ENCODE measurements at regions not wholly inside any gene's neighbourhood (a gene's known extent, or its start where the extent isn't known, plus 50 kb on each side); places are given as distances from the start of the nearest gene placed in this dataset.
"Not testable (repeated sequence)": the region's sequence is repeated elsewhere in the genome, so short reads cannot be mapped to it uniquely, and the experiment has no call there.

DNA sequence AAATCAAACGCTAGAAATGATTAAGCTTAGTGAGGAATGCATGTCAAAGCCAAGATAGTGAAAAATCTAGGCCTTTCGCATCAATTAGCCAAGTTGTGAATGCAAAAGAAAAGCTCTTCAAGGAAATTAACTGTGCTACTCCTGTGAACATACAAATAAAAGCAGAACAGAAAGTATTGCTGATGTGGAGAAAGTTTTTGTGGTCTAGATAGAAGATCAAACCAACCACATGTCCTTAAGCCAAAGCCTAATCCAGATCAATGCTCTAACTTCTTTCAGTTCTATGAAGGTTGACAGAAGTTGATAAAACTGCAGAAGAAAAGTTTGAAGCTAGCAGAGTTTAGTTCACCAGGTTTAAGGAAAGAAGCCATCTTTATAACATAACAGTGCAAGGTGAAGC lies 1044.6 kb downstream of the CDH11 start:
- H3K9me3 ChIP-seq (ENCODE audit: control insufficient read depth in 1 of 2, insufficient read depth in 1 of 2, low read length in 2 of 2) = peaks cover 10 to 16% of the 10 kb centered on the region in 2 experiments
- no peak overlapping the region for H3K4me3 Mint-ChIP-seq
- H3K36me3 ChIP-seq (ENCODE audit: insufficient read depth, low read length) = no peaks in the 10 kb centered on the region
- peaks cover 27% of the 10 kb centered on the region for H3K9me3 Mint-ChIP-seq
- no peaks in the 10 kb centered on the region for H3K4me1 Mint-ChIP-seq (ENCODE audit: low read depth)
- ATAC-seq (ENCODE audit: poor library complexity) (no peak), DNase-seq (no peak)
- no peaks in the 10 kb centered on the region for H3K27me3 ChIP-seq (ENCODE audit: control insufficient read depth in 1 of 2, insufficient read depth in 2 of 2, low read length in 2 of 2)
- H3K36me3 Mint-ChIP-seq (ENCODE audit: low read depth) = no peaks in the 10 kb centered on the region
- no peak overlapping the region for H3K4me3 ChIP-seq (ENCODE audit: low read length)
- intact Hi-C loops (cut with DNase I, micrococcal nuclease) = no loop called here
- no peaks in the 10 kb centered on the region for H3K27me3 Mint-ChIP-seq
- H3K4me1 ChIP-seq (ENCODE audit: insufficient read depth, low read length) = no peaks in the 10 kb centered on the region
- no peak overlapping the region for H3K27ac Mint-ChIP-seq
- POLR2A ChIA-PET = no interaction called here
- CTCF ChIA-PET = no interaction called here
- no peak for TF ChIP-seq CTCF (IDR thresholded peaks at IDR 0.05)
- no peak overlapping the region for H3K27ac ChIP-seq (ENCODE audit: low read depth in 1 of 2, low read length in 2 of 2)

DNA sequence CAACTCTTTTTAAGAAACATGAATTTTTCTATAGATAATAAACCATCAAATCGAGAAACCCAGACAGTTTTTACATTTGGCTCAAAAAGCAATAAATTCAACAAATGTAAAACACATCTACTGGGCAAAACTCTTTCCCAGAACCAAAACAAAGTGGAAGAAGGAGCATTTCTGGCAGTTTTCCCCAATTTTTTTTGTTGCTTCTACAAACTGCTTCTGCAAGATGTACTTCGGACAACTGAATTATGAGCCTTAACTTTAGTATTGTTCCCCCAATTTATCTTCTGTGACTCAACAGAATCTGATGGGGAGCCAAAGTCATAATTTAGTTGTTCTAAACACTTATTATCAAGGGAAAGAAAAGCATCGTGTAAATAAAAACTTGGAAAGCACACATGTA lies 1047.2 kb downstream of the CDH11 start:
- no peaks in the 10 kb centered on the region for H3K36me3 ChIP-seq (ENCODE audit: insufficient read depth, low read length)
- peaks cover 10 to 14% of the 10 kb centered on the region in 2 experiments for H3K9me3 ChIP-seq (ENCODE audit: control insufficient read depth in 1 of 2, insufficient read depth in 1 of 2, low read length in 2 of 2)
- H3K4me1 Mint-ChIP-seq (ENCODE audit: low read depth) = no peaks in the 10 kb centered on the region
- H3K27me3 ChIP-seq (ENCODE audit: control insufficient read depth in 1 of 2, insufficient read depth in 2 of 2, low read length in 2 of 2) = no peaks in the 10 kb centered on the region
- no peak for DNase-seq
- no peak overlapping the region for H3K27ac ChIP-seq (ENCODE audit: low read depth in 1 of 2, low read length in 2 of 2)
- H3K4me1 ChIP-seq (ENCODE audit: insufficient read depth, low read length) = no peaks in the 10 kb centered on the region
- no peak overlapping the region for H3K4me3 ChIP-seq (ENCODE audit: low read length)
- no peak for TF ChIP-seq CTCF (IDR thresholded peaks at IDR 0.05)
- POLR2A ChIA-PET = no interaction called here
- H3K27me3 Mint-ChIP-seq = no peaks in the 10 kb centered on the region
- no peak overlapping the region for H3K4me3 Mint-ChIP-seq
- CTCF ChIA-PET = no interaction called here
- H3K9me3 Mint-ChIP-seq = peaks cover 19% of the 10 kb centered on the region
- no peaks in the 10 kb centered on the region for H3K36me3 Mint-ChIP-seq (ENCODE audit: low read depth)
- H3K27ac Mint-ChIP-seq = no peak overlapping the region
- ATAC-seq (ENCODE audit: poor library complexity) = no peak
- intact Hi-C loops (cut with DNase I, micrococcal nuclease) = no loop called here

GRCh38 chr16:64072131-64072730 lies 1049.6 kb downstream of the CDH11 start:
- H3K27ac ChIP-seq (ENCODE audit: low read depth in 1 of 2, low read length in 2 of 2); H3K27ac Mint-ChIP-seq; H3K4me3 ChIP-seq (ENCODE audit: low read length); H3K36me3 ChIP-seq (ENCODE audit: insufficient read depth, low read length); ATAC-seq (ENCODE audit: poor library complexity); H3K27me3 ChIP-seq (ENCODE audit: control insufficient read depth in 1 of 2, insufficient read depth in 2 of 2, low read length in 2 of 2); intact Hi-C loops (cut with DNase I, micrococcal nuclease); H3K4me1 ChIP-seq (ENCODE audit: insufficient read depth, low read length); H3K4me3 Mint-ChIP-seq; POLR2A ChIA-PET; DNase-seq; H3K4me1 Mint-ChIP-seq (ENCODE audit: low read depth); CTCF ChIA-PET; H3K27me3 Mint-ChIP-seq; H3K36me3 Mint-ChIP-seq (ENCODE audit: low read depth): not testable (repeated sequence)
- peaks cover 23% of the 10 kb centered on the region for H3K9me3 Mint-ChIP-seq
- peaks cover 10 to 14% of the 10 kb centered on the region in 2 experiments for H3K9me3 ChIP-seq (ENCODE audit: control insufficient read depth in 1 of 2, insufficient read depth in 1 of 2, low read length in 2 of 2)

- no peaks in the 10 kb centered on the region for H3K27me3 ChIP-seq (ENCODE audit: control insufficient read depth in 1 of 2, insufficient read depth in 2 of 2, low read length in 2 of 2)
Observed at GRCh38 chr16:64065523-64065922, 1056.3 kb downstream of the CDH11 start.

More at GRCh38 chr16:64065523-64065922, 1056.3 kb downstream of the CDH11 start:
- intact Hi-C loops (cut with DNase I, micrococcal nuclease) = no loop called here
- no peaks in the 10 kb centered on the region for H3K36me3 ChIP-seq (ENCODE audit: insufficient read depth, low read length)
- Mint-ChIP-seq H3K4me3 (no peak overlapping the region), H3K9me3 (peaks cover 14% of the 10 kb centered on the region), H3K27me3 (no peaks in the 10 kb centered on the region), H3K36me3 (ENCODE audit: low read depth) (no peaks in the 10 kb centered on the region), H3K4me1 (ENCODE audit: low read depth) (no peaks in the 10 kb centered on the region), H3K27ac (no peak overlapping the region)
- ATAC-seq (ENCODE audit: poor library complexity) (no peak), DNase-seq (no peak)
- no peak overlapping the region for H3K27ac ChIP-seq (ENCODE audit: low read depth in 1 of 2, low read length in 2 of 2)
- peaks cover 5 to 11% of the 10 kb centered on the region in 2 experiments for H3K9me3 ChIP-seq (ENCODE audit: control insufficient read depth in 1 of 2, insufficient read depth in 1 of 2, low read length in 2 of 2)
- CTCF ChIA-PET = no interaction called here
- no peak for TF ChIP-seq CTCF (IDR thresholded peaks at IDR 0.05)
- H3K4me3 ChIP-seq (ENCODE audit: low read length) = no peak overlapping the region
- POLR2A ChIA-PET = no interaction called here
- H3K4me1 ChIP-seq (ENCODE audit: insufficient read depth, low read length) = no peaks in the 10 kb centered on the region

Measured in CD4-positive, alpha-beta T cell (primary cell).